IMR-90 (cell line): ENCODE measurements at regions not wholly inside any gene's neighbourhood (a gene's known extent, or its start where the extent isn't known, plus 50 kb on each side); places are given as distances from the start of the nearest gene placed in this dataset.

Experiments used
- ATAC-seq: fragments of 200-7000 bp; cut with Tn5 transposase; 2 replicates; pipeline ENCODE4 v1.9.1; 2020; ENCODE audit warnings: low read depth, mild to moderate bottlenecking, moderate library complexity
- BruUV-seq: library from RNA; stranded (reverse); fragments of 400-500 nt; replicated peaks from 2 replicates; lab custom pipeline; 2021; lab: Mats Ljungman, UMichigan
- CTCF ChIA-PET: fragments of 300-600 bp; formaldehyde crosslinking; extraction: SDS; loops from one replicate; lab custom pipeline; 2021; ENCODE audit warnings: antibody characterized with exemption; lab: Yijun Ruan, JAX
- POLR2A ChIA-PET: fragments of 300-600 bp; sonication (Branson Sonifier 250); formaldehyde crosslinking; loops from one replicate; lab custom pipeline; 2022; ENCODE audit warnings: antibody characterized with exemption; ENCODE audit not compliant: unreplicated experiment; lab: Charles Lee
- DNase-seq: peaks from one replicate; pipeline ENCODE4 v3.0.0; 2013
- H2AFZ ChIP-seq: replicated peaks from 2 replicates; pipeline ENCODE3; 2013; ENCODE audit warnings: low read length, mild to moderate bottlenecking; ENCODE audit not compliant: poor library complexity
- H2AK5ac ChIP-seq: 2 replicates; pipeline ENCODE4 v1.6.1; 2013; ENCODE audit warnings: low read depth, low read length, inconsistent platforms
- H2AK9ac ChIP-seq: replicated peaks from 2 replicates; pipeline ENCODE3; 2013; ENCODE audit warnings: mild to moderate bottlenecking, low read depth, low read length, moderate library complexity; ENCODE audit not compliant: poor library complexity
- H2BK120ac ChIP-seq: 2 replicates; pipeline ENCODE4 v1.6.1; 2013; ENCODE audit warnings: low read depth, low read length, inconsistent platforms
- H2BK15ac ChIP-seq: 3 replicates; pipeline ENCODE4 v1.6.1; 2013; ENCODE audit warnings: low read depth, low read length, inconsistent platforms
- H2BK20ac ChIP-seq: 2 replicates; pipeline ENCODE4 v1.6.1; 2013; ENCODE audit warnings: low read depth, mild to moderate bottlenecking, inconsistent platforms, low read length, moderate library complexity
- H2BK5ac ChIP-seq: 2 replicates; pipeline ENCODE4 v1.6.1; 2013; ENCODE audit warnings: mild to moderate bottlenecking, low read depth, low read length, inconsistent platforms; ENCODE audit not compliant: poor library complexity, severe bottlenecking
- H3K14ac ChIP-seq: replicated peaks from 2 replicates; pipeline ENCODE4 v1.6.1; 2013; ENCODE audit warnings: low read depth, low read length, inconsistent platforms
- H3K18ac ChIP-seq: 2 replicates; pipeline ENCODE4 v1.6.1; 2013; ENCODE audit warnings: low read depth, low read length, control low read depth
- H3K23ac ChIP-seq: 2 replicates; pipeline ENCODE4 v1.6.1; 2013; ENCODE audit warnings: low read depth, low read length, inconsistent platforms
- H3K27ac ChIP-seq: 2 replicates; pipeline ENCODE4 v1.5.1; 2013; ENCODE audit warnings: mild to moderate bottlenecking, control low read depth, low read length; ENCODE audit not compliant: insufficient read depth
- H3K27me3 ChIP-seq: 2 replicates; pipeline ENCODE4 v1.6.1; 2013; ENCODE audit warnings: low read length; ENCODE audit not compliant: control insufficient read depth, insufficient read depth
- H3K36me3 ChIP-seq: 2 replicates; pipeline ENCODE4 v1.6.1; 2013; ENCODE audit warnings: low read length, mixed read lengths; ENCODE audit not compliant: control insufficient read depth, insufficient read depth
- H3K4ac ChIP-seq: 2 replicates; pipeline ENCODE4 v1.6.1; 2013; ENCODE audit warnings: low read depth, low read length, inconsistent platforms
- H3K4me1 ChIP-seq: 2 replicates; pipeline ENCODE4 v1.6.1; 2013; ENCODE audit warnings: low read length, mixed read lengths; ENCODE audit not compliant: control insufficient read depth, insufficient read depth
- H3K4me2 ChIP-seq: 2 replicates; pipeline ENCODE4 v1.6.1; 2013; ENCODE audit warnings: low read depth, mild to moderate bottlenecking, control low read depth, low read length, moderate library complexity
- H3K4me3 ChIP-seq: 2 replicates; pipeline ENCODE4 v1.5.1; 2013; ENCODE audit warnings: low read depth, mild to moderate bottlenecking, control low read depth, low read length, moderate library complexity; ENCODE audit not compliant: insufficient read depth
- H3K56ac ChIP-seq: 2 replicates; pipeline ENCODE4 v1.6.1; 2013; ENCODE audit warnings: low read length, inconsistent platforms; ENCODE audit not compliant: insufficient read depth; ENCODE audit errors: extremely low read depth
- H3K79me1 ChIP-seq, 2 experiments: 2 replicates each; pipeline ENCODE4 v1.6.1; 2013; ENCODE audit warnings: low read length in 2 of 2, inconsistent platforms in 1 of 2, low read depth in 1 of 2
- H3K9ac ChIP-seq: 2 replicates; pipeline ENCODE4 v1.6.1; 2013; ENCODE audit warnings: low read depth, low read length, control low read depth
- H3K9me1 ChIP-seq: 2 replicates; pipeline ENCODE4 v1.6.1; 2013; ENCODE audit warnings: low read length, inconsistent platforms; ENCODE audit not compliant: insufficient read depth
- H3K9me3 ChIP-seq: 2 replicates; pipeline ENCODE4 v1.6.1; 2013; ENCODE audit warnings: low read length; ENCODE audit not compliant: control insufficient read depth, insufficient read depth
- H4K20me1 ChIP-seq: 2 replicates; pipeline ENCODE4 v1.6.1; 2013; ENCODE audit warnings: low read length, inconsistent platforms; ENCODE audit not compliant: insufficient read depth
- H4K5ac ChIP-seq: 2 replicates; pipeline ENCODE4 v1.6.1; 2013; ENCODE audit warnings: mild to moderate bottlenecking, low read depth, low read length, control low read depth
- H4K8ac ChIP-seq, 2 experiments: 2 replicates each; pipeline ENCODE4 v1.6.1; 2013; ENCODE audit warnings: low read depth in 2 of 2, low read length in 2 of 2, control low read depth in 1 of 2, inconsistent platforms in 1 of 2
- H4K91ac ChIP-seq: 2 replicates; pipeline ENCODE4 v1.6.1; 2013; ENCODE audit warnings: low read depth, low read length, inconsistent platforms; ENCODE audit not compliant: insufficient read depth
- CEBPB ChIP-seq: IDR thresholded peaks from 2 replicates; pipeline ENCODE4 v1.6.1; 2012; ENCODE audit warnings: low read depth, low read length, improper control_type of control experiment
- ELK1 ChIP-seq: fragments of 150-350 bp; IDR thresholded peaks from 2 replicates; pipeline ENCODE4 v1.6.1; 2016; ENCODE audit warnings: low read depth, mild to moderate bottlenecking, low read length, moderate library complexity, borderline replicate concordance
- FOS ChIP-seq: fragments of 150-350 bp; IDR thresholded peaks from 2 replicates; pipeline ENCODE4 v1.6.1; 2016; ENCODE audit warnings: low read depth, low read length
- MAZ ChIP-seq: IDR thresholded peaks from 2 replicates; pipeline ENCODE4 v1.6.1; 2012; ENCODE audit warnings: low read depth, mild to moderate bottlenecking, low read length, improper control_type of control experiment, moderate library complexity, borderline replicate concordance
- MXI1 ChIP-seq: IDR thresholded peaks from 2 replicates; pipeline ENCODE4 v1.6.1; 2012; ENCODE audit warnings: low read depth, mild to moderate bottlenecking, low read length, moderate library complexity, borderline replicate concordance
- NFE2L2 ChIP-seq: fragments of 150-350 bp; IDR thresholded peaks from 2 replicates; pipeline ENCODE4 v1.6.1; 2016; ENCODE audit warnings: low read depth, mild to moderate bottlenecking, low read length
- POLR2A ChIP-seq: IDR thresholded peaks from 2 replicates; pipeline ENCODE4 v1.6.1; 2012; ENCODE audit warnings: mild to moderate bottlenecking, low read depth, low read length
- RFX5 ChIP-seq: IDR thresholded peaks from 2 replicates; pipeline ENCODE4 v1.8.0; 2012; ENCODE audit warnings: low read depth, mild to moderate bottlenecking, low read length, moderate library complexity
- SMC3 ChIP-seq: fragments of 150-350 bp; IDR thresholded peaks from 2 replicates; pipeline ENCODE4 v1.6.1; 2016; ENCODE audit warnings: low read depth, mild to moderate bottlenecking, antibody characterized with exemption, low read length, moderate library complexity
- USF2 ChIP-seq: fragments of 150-350 bp; IDR thresholded peaks from 2 replicates; pipeline ENCODE4 v1.6.1; 2017; ENCODE audit warnings: mild to moderate bottlenecking, antibody characterized with exemption, low read length, low read depth
- dilution Hi-C: fragments of 300-500 bp; cut with HindIII; formaldehyde crosslinking; loops from one replicate; pipeline ENCODE4 v1.14.3; 2018; ENCODE audit warnings: low sequenced_read_pairs; ENCODE audit not compliant: unreplicated experiment
- in situ Hi-C: fragments of 300-500 bp; cut with MboI; formaldehyde crosslinking; loops from 3 replicates; pipeline ENCODE4 v1.14.3; 2019; ENCODE audit warnings: low sequenced_read_pairs, inconsistent platforms, mixed read lengths
- intact Hi-C: fragments of 100-400 bp; cut with micrococcal nuclease; formaldehyde crosslinking; loops from 2 replicates; pipeline ENCODE4 v1.10.0; 2022

- TF ChIP-seq MAZ, result no peak
- no peak for TF ChIP-seq SMC3
- no peak for TF ChIP-seq RFX5
- TF ChIP-seq POLR2A, result no peak
- TF ChIP-seq FOS, result no peak
- TF ChIP-seq NFE2L2, result no peak
- no peak for TF ChIP-seq ELK1
- TF ChIP-seq MXI1, result no peak
- TF ChIP-seq CEBPB, result no peak
- no peak for TF ChIP-seq USF2
- POLR2A ChIA-PET, result no interaction called here
Measured at GRCh38 chr5:118354797-118355196, 633.5 kb downstream of the DTWD2 start.

More at GRCh38 chr5:118354797-118355196, 633.5 kb downstream of the DTWD2 start:
- Histone ChIP-seq H3K79me1 (no peaks in the 10 kb centered on the region), H4K5ac (no peak overlapping the region), H3K9me1 (no peaks in the 10 kb centered on the region), H3K27me3 (no peaks in the 10 kb centered on the region), H3K27ac (no peak overlapping the region), H4K91ac (no peak overlapping the region), H3K18ac (no peak overlapping the region), H2AK5ac (no peak overlapping the region), H2BK15ac (no peak overlapping the region), H3K9me3 (peaks cover 5% of the 10 kb centered on the region; the same call in 1 of the 2 replicates), H3K4me3 (no peak overlapping the region), H3K4ac (no peak overlapping the region), H2BK120ac (no peak overlapping the region), H3K14ac (no peak overlapping the region), H2AK9ac (no peak overlapping the region), H3K4me2 (no peak overlapping the region), H3K23ac (no peak overlapping the region), H2BK20ac (no peak overlapping the region), H3K4me1 (no peaks in the 10 kb centered on the region), H4K20me1 (no peaks in the 10 kb centered on the region), H3K9ac (no peak overlapping the region), H3K36me3 (no peaks in the 10 kb centered on the region), H2BK5ac (no peak overlapping the region), H2AFZ (no peak overlapping the region), H3K56ac (no peak overlapping the region), H4K8ac (no peak overlapping the region)
- in situ Hi-C loops (no loop called here), dilution Hi-C loops (no loop called here), intact Hi-C loops (no loop called here)
- CTCF ChIA-PET, result no interaction called here
- DNase-seq (no peak), ATAC-seq (no peak)
- no TSS peak for BruUV-seq
